Karpas-422 (cell line): ENCODE measurements at regions not wholly inside any gene's neighbourhood (a gene's known extent, or its start where the extent isn't known, plus 50 kb on each side); places are given as distances from the start of the nearest gene placed in this dataset.

Experiments used
- DNase-seq: peaks from one replicate; pipeline ENCODE4 v3.0.0-alpha.2; 2015
- H2AFZ ChIP-seq: fragments of 200-600 bp; sonication (generic); 2 replicates; pipeline ENCODE4 v1.6.1; 2014; ENCODE audit warnings: antibody characterized with exemption, low read length, mixed read lengths
- H3K27ac ChIP-seq: fragments of 200-600 bp; sonication (generic); 2 replicates; pipeline ENCODE4 v1.5.1; 2014; ENCODE audit warnings: mild to moderate bottlenecking, low read length, moderate library complexity
- H3K27me3 ChIP-seq: fragments of 200-600 bp; sonication (generic); 2 replicates; pipeline ENCODE4 v1.6.1; 2014; ENCODE audit warnings: low read length, mixed read lengths
- H3K36me3 ChIP-seq: fragments of 200-600 bp; sonication (generic); 2 replicates; pipeline ENCODE4 v1.6.1; 2014; ENCODE audit warnings: low read length, mixed read lengths; ENCODE audit not compliant: insufficient read depth
- H3K4me1 ChIP-seq: fragments of 200-600 bp; sonication (generic); 2 replicates; pipeline ENCODE4 v1.6.1; 2014; ENCODE audit warnings: mild to moderate bottlenecking, low read length, mixed read lengths
- H3K4me2 ChIP-seq: fragments of 200-600 bp; sonication (generic); 2 replicates; pipeline ENCODE4 v1.6.1; 2014; ENCODE audit warnings: low read length, low read depth, mild to moderate bottlenecking; ENCODE audit not compliant: poor library complexity, severe bottlenecking
- H3K4me3 ChIP-seq: fragments of 200-600 bp; sonication (generic); 2 replicates; pipeline ENCODE4 v1.5.1; 2014; ENCODE audit warnings: mild to moderate bottlenecking, antibody characterized with exemption, low read length, mixed read lengths
- H3K79me2 ChIP-seq: fragments of 200-600 bp; sonication (generic); 2 replicates; pipeline ENCODE4 v1.6.1; 2014; ENCODE audit warnings: mild to moderate bottlenecking, low read length, mixed read lengths
- H3K9ac ChIP-seq: fragments of 200-600 bp; sonication (generic); 2 replicates; pipeline ENCODE4 v1.6.0; 2014; ENCODE audit warnings: low read length
- H3K9me2 ChIP-seq: fragments of 200-600 bp; sonication (generic), shearing (Covaris generic); replicated peaks from 2 replicates; pipeline ENCODE4 v1.6.0; 2014; ENCODE audit warnings: mild to moderate bottlenecking, low read length, moderate library complexity; ENCODE audit not compliant: insufficient read depth
- H3K9me3 ChIP-seq: fragments of 300-700, 200-600 bp; sonication (generic); 2 replicates; pipeline ENCODE4 v1.6.1; 2014; ENCODE audit warnings: low read length, mixed read lengths
- H4K20me1 ChIP-seq: fragments of 200-600 bp; sonication (generic); 2 replicates; pipeline ENCODE4 v1.6.1; 2014; ENCODE audit warnings: mild to moderate bottlenecking, antibody characterized with exemption, low read length, low read depth; ENCODE audit not compliant: insufficient read depth

DNA sequence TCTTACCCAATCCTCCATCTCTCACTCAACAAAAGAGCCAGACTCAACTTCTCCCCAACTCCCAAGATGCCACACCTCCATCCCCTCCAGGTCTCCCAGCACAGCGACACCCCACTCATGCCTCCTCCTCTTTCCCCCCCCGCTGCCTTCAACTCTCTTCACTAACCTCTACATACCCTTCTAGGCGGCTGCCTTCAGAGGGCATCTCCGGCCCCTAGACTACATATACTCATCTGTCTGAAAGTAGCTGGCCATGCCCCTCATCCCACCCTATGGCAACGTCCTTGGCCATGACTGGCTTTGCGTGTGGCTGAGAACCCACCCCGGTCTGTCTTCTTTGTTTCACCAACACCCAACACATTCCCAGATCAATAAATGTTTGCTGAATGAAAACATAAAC, 81.7 kb upstream of the TMEM45B start:
- Histone ChIP-seq H3K9ac (no peak overlapping the region), H3K36me3 (no peaks in the 10 kb centered on the region), H3K4me1 (no peaks in the 10 kb centered on the region), H4K20me1 (no peaks in the 10 kb centered on the region), H3K27me3 (no peaks in the 10 kb centered on the region), H3K9me2 (no peaks in the 10 kb centered on the region), H3K27ac (no peak overlapping the region), H3K79me2 (no peaks in the 10 kb centered on the region), H3K9me3 (no peaks in the 10 kb centered on the region), H2AFZ (no peak overlapping the region), H3K4me2 (no peak overlapping the region), H3K4me3 (no peak overlapping the region)
- DNase-seq = no peak

DNA sequence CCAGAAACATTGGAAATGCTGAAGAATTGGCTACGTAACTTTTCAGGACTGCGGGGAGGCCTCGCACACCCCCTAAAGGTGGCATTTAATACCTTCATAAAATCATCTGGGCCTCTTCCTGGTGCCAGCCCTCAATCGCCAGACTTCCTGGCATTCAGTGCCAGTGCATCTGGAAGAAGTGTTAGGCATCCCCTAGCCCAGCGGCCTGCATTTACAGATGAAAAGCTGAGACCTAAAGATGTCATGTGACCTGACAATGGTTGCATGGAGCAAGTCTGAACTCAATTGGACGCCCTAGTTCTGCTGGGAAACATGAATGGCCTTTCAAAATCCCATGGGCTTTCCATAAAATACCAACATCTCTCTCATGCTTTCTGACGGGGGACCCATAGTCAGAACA, 81.0 kb upstream of the TMEM45B start:
- Histone ChIP-seq H3K4me2 (no peak overlapping the region), H3K9ac (no peak overlapping the region), H3K79me2 (no peaks in the 10 kb centered on the region), H4K20me1 (no peaks in the 10 kb centered on the region), H3K4me3 (no peak overlapping the region), H2AFZ (no peak overlapping the region), H3K27me3 (no peaks in the 10 kb centered on the region), H3K9me3 (no peaks in the 10 kb centered on the region), H3K4me1 (no peaks in the 10 kb centered on the region), H3K27ac (no peak overlapping the region), H3K9me2 (no peaks in the 10 kb centered on the region), H3K36me3 (no peaks in the 10 kb centered on the region)
- DNase-seq = no peak

DNA sequence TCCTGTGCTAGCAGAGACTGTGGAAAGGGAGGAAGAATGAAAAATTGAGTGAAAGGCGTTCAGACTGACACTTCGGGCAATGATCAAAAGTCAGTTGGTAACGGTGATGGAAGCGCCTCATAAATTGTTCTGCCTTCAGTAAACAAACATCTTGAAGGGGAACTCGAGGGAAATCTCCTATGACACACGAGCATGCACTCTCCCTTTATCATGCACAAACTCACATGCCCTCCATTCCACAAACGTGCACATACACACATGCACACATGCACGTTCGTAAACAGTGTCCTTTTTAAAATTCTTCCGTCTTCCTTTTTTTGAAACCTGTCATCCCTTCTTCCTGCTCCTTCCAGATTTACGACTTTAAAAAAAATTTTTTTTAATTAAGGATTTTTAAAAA, 77.8 kb upstream of the TMEM45B start:
- H3K4me2 ChIP-seq = no peak overlapping the region
- DNase-seq = no peak

DNA sequence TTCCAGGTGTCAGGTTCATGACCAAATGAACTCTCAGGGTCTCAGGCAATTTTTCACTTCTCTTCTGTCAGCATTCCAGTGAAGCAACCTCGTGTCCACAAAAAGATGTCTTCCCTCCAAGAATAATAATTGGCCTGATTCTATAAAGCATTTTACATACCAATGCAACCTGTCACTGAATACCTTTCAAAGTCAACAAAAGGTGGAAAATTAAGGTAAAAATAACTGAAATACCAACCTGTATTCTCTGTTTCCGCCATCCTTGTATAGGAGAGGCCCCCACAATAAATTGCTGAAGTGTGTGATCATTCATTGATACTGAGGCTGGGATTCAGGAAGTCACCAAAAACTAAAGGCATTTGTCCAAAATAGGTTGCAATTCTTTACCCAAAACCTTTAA, 77.4 kb upstream of the TMEM45B start:
- H3K27ac ChIP-seq = no peak overlapping the region
- no peaks in the 10 kb centered on the region for H3K9me2 ChIP-seq
- DNase-seq = no peak
- no peaks in the 10 kb centered on the region for H3K9me3 ChIP-seq
- H3K27me3 ChIP-seq = no peaks in the 10 kb centered on the region
- H2AFZ ChIP-seq = no peak overlapping the region
- no peak overlapping the region for H3K4me3 ChIP-seq
- H4K20me1 ChIP-seq = no peaks in the 10 kb centered on the region
- no peak overlapping the region for H3K4me2 ChIP-seq
- H3K36me3 ChIP-seq = no peaks in the 10 kb centered on the region
- no peaks in the 10 kb centered on the region for H3K79me2 ChIP-seq
- no peaks in the 10 kb centered on the region for H3K4me1 ChIP-seq
- no peak overlapping the region for H3K9ac ChIP-seq

More for the DNA sequence above, 77.8 kb upstream of the TMEM45B start:
- Histone ChIP-seq H3K36me3 (no peaks in the 10 kb centered on the region), H2AFZ (no peak overlapping the region), H3K27me3 (no peaks in the 10 kb centered on the region), H3K27ac (no peak overlapping the region), H3K9me3 (no peaks in the 10 kb centered on the region), H3K9me2 (no peaks in the 10 kb centered on the region), H4K20me1 (no peaks in the 10 kb centered on the region), H3K9ac (no peak overlapping the region), H3K79me2 (no peaks in the 10 kb centered on the region), H3K4me3 (no peak overlapping the region), H3K4me1 (no peaks in the 10 kb centered on the region)

DNA sequence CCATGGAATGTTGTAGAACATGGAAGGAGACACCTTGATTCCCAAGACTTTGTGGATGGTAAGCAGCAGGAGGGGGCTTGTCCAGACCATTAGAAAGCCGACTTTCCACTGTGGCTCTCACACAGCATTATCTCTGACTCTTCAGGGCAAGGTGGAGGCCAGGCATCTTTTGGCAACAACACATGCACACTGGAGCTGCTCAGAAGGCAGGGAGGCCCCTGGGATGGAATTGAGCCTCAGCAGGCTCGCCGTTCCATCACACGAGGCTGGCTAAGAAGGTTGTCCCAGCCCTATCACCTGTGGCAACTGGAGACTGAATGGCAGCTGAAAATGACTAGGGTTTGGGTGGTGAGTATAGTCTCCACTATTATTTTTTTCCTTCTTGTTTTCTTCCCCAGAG, 76.3 kb upstream of the TMEM45B start:
- no peaks in the 10 kb centered on the region for H3K27me3 ChIP-seq
- H3K27ac ChIP-seq = no peak overlapping the region
- no peaks in the 10 kb centered on the region for H3K4me1 ChIP-seq
- H3K79me2 ChIP-seq = no peaks in the 10 kb centered on the region
- H3K9ac ChIP-seq = no peak overlapping the region
- H2AFZ ChIP-seq = no peak overlapping the region
- no peak overlapping the region for H3K4me3 ChIP-seq
- no peak for DNase-seq
- H3K4me2 ChIP-seq = no peak overlapping the region
- H3K36me3 ChIP-seq = no peaks in the 10 kb centered on the region
- no peaks in the 10 kb centered on the region for H4K20me1 ChIP-seq
- no peaks in the 10 kb centered on the region for H3K9me3 ChIP-seq
- H3K9me2 ChIP-seq = no peaks in the 10 kb centered on the region

DNA sequence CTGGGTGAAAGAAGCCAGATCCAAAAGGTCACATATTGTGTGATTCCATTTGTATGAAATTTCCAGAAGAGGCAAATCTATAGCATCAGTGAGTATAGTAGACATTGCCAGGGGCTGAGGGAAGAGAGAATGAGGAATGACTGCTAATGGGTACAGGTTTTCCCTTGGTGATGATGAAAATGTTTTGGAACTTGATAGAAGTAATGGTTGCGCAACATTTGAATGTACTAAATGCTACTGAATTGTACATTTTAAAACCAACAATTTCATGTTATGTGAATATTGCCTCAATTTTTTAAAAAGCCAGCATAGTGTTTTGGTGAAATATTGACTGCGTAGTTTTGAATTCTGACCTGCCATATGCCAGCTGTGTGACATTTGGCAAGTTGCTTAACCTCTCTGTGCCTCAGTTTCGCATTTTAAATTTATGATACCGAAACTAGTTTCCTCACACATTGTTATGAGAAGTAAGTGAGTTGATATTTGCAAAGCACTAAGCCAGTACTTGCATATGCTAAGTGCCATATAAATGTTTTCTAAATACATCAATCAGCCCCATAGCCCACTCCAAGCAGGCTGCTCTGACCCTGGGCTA, 75.4 kb upstream of the TMEM45B start:
- Histone ChIP-seq H2AFZ (no peak overlapping the region), H3K79me2 (no peaks in the 10 kb centered on the region), H3K9ac (no peak overlapping the region)

DNA sequence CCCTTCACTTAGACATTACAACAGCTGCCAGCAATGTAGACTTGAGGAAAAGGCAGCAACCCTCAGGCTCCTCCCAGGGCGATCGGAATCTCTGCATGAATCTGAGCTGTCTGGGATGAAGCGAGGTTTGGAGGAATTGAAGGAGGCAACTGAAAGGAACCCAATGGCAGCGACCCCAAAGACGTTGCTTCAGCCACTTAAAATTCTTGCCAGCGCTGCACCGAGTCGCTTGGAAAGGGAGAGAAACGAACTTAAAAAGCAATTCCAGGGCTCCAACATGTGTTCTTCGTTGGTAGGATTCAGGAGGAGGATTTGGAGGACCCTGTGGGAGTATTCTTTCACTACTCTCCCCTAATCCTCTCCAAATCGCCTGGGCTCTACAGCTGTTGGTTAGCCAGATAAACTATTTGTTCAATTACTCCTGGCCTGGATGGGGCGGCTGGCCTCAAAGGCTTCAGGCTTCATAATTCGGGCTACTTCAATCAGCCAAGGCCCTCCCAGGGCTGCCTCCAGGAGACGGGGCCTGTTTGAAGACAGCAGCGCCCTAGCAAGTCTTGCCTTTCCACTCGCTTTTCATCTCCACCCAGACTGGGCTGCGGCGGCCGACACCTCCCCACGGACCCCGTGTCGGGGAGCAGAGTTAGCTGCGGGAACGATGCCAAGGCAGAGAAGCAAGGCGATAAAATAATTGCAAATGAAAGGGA, 72.4 kb upstream of the TMEM45B start:
- Histone ChIP-seq H3K79me2 (no peaks in the 10 kb centered on the region), H3K9me3 (no peaks in the 10 kb centered on the region), H2AFZ (no peak overlapping the region), H3K4me1 (no peaks in the 10 kb centered on the region), H3K9me2 (no peaks in the 10 kb centered on the region), H3K9ac (no peak overlapping the region), H3K4me2 (no peak overlapping the region), H3K36me3 (no peaks in the 10 kb centered on the region), H3K27me3 (no peaks in the 10 kb centered on the region), H4K20me1 (no peaks in the 10 kb centered on the region), H3K27ac (no peak overlapping the region), H3K4me3 (no peak overlapping the region)
- no peak for DNase-seq

More for the DNA sequence above, 75.4 kb upstream of the TMEM45B start:
- Histone ChIP-seq H4K20me1 (no peaks in the 10 kb centered on the region), H3K9me3 (no peaks in the 10 kb centered on the region), H3K27me3 (no peaks in the 10 kb centered on the region), H3K4me2 (no peak overlapping the region), H3K4me3 (no peak overlapping the region), H3K36me3 (no peaks in the 10 kb centered on the region), H3K9me2 (no peaks in the 10 kb centered on the region), H3K4me1 (no peaks in the 10 kb centered on the region), H3K27ac (no peak overlapping the region)
- DNase-seq = no peak

DNA sequence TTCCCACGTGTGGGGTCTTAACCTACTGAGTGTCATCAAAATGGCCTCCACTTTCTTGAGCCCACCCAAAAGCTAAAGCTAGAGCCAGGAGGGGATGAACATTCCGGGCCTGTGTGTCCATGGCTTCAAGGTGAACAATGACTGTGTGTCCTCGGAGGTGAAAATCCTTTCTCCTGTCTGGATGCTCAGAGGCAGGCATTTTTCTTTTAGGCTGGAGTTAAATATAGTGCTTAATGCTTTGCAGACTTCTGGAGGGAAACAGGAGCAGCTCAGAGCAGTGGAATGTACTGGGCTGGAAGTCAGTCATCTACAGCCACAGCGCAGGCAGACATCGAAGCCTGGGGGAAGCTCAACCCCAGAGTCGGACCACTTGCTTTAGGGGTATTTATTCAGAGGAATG, 68.6 kb upstream of the TMEM45B start:
- no peaks in the 10 kb centered on the region for H3K79me2 ChIP-seq
- H3K9me3 ChIP-seq = no peaks in the 10 kb centered on the region
- no peak overlapping the region for H2AFZ ChIP-seq
- H3K9ac ChIP-seq = no peak overlapping the region
- no peak overlapping the region for H3K4me2 ChIP-seq
- H3K27ac ChIP-seq = no peak overlapping the region
- H4K20me1 ChIP-seq = no peaks in the 10 kb centered on the region
- no peaks in the 10 kb centered on the region for H3K27me3 ChIP-seq
- DNase-seq = no peak
- H3K36me3 ChIP-seq = no peaks in the 10 kb centered on the region
- H3K9me2 ChIP-seq = no peaks in the 10 kb centered on the region
- H3K4me1 ChIP-seq = no peaks in the 10 kb centered on the region
- no peak overlapping the region for H3K4me3 ChIP-seq
